ENCODE measurements at regions not wholly inside any gene's neighbourhood (a gene's known extent, or its start where the extent isn't known, plus 50 kb on each side); places are given as distances from the start of the nearest gene placed in this dataset.

DNA sequence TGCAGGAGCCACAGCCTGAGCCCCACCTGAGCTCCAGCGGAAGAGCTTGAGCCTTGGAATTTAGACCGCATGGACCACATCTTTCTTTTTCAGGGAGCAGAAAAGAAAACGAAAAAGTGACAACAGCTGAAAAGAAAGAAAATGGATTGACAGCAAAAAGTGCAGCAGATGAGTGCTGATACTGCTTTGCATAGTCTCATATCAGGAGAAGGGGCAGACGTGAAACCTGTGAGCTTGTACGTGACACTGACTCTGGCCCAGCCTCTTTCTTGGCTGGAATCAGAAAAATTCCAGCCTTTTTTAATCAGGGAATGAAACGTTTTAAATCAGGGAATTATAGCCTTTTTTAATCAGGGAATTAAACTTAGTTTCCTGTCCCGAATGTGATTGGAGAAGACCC is 1296.5 kb downstream of the TMEM121 start:
- TF ChIP-seq, protein P1, sequence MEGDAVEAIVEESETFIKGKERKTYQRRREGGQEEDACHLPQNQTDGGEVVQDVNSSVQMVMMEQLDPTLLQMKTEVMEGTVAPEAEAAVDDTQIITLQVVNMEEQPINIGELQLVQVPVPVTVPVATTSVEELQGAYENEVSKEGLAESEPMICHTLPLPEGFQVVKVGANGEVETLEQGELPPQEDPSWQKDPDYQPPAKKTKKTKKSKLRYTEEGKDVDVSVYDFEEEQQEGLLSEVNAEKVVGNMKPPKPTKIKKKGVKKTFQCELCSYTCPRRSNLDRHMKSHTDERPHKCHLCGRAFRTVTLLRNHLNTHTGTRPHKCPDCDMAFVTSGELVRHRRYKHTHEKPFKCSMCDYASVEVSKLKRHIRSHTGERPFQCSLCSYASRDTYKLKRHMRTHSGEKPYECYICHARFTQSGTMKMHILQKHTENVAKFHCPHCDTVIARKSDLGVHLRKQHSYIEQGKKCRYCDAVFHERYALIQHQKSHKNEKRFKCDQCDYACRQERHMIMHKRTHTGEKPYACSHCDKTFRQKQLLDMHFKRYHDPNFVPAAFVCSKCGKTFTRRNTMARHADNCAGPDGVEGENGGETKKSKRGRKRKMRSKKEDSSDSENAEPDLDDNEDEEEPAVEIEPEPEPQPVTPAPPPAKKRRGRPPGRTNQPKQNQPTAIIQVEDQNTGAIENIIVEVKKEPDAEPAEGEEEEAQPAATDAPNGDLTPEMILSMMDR (IDR thresholded peaks at IDR 0.05; ENCODE audit: low read depth, low read length) = no peak
- no peak overlapping the region for H3K4me3 ChIP-seq (ENCODE audit: low read depth, low read length)

GRCh38 chr14:106823552-106823951 is 1297.2 kb downstream of the TMEM121 start:
- TF ChIP-seq, protein P1 (IDR thresholded peaks at IDR 0.05; ENCODE audit: low read depth, low read length) = no peak
- H3K4me3 ChIP-seq (ENCODE audit: low read depth, low read length) = no peak overlapping the region

GRCh38 chr14:106826833-106827369 is 1300.5 kb downstream of the TMEM121 start:
- TF ChIP-seq, protein P1 (IDR thresholded peaks at IDR 0.05; ENCODE audit: low read depth, low read length) = no peak
- no peak overlapping the region for H3K4me3 ChIP-seq (ENCODE audit: low read depth, low read length)

DNA sequence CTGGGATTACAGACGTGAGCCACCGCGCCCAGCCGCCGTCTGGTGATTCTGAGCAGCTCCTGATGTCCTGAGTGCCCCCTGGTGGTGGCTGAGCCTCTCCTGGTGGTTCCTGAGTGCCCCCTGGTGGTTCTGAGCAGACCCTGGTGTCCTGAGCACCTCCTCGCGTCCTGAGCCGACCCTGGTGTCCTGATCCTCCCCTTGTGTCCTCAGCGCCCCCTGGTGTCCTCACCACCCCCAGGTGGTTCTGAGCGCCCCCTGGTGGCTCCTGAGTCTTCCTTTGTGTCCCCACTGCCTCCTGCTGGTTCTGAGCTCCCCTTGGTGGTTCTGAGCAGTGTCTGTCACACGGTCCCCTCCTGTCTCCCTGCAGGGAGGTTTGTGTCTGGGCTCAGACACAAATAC is 1304.9 kb downstream of the TMEM121 start:
- TF ChIP-seq, protein P1 (IDR thresholded peaks at IDR 0.05; ENCODE audit: low read depth, low read length) = 0 out of 2 replicates have a peak, but pooled peaks have one; percentile 7
- H3K4me3 ChIP-seq (ENCODE audit: low read depth, low read length) = no peak overlapping the region

DNA sequence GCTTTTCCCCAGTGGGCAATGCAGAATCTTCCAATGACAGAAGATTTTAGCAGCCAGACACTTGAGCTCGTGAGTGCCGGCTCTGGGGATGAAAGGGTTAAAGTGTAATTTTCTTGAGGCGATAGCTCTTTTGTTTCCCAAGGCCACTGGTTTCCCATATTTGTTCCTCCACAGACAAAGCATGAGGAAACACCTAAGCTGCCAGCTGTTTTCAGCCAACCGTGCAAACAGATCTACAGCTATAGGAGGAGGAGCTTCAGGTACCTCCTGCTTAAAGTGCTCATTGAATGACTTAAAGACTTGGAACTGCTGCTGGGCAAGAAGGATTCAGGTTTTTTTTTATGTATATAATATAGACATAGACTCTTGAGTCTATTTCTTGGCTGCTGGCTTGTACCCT is 1311.5 kb downstream of the TMEM121 start:
- TF ChIP-seq, protein P1 (IDR thresholded peaks at IDR 0.05; ENCODE audit: low read depth, low read length) = no peak
- H3K4me3 ChIP-seq (ENCODE audit: low read depth, low read length) = no peak overlapping the region

DNA sequence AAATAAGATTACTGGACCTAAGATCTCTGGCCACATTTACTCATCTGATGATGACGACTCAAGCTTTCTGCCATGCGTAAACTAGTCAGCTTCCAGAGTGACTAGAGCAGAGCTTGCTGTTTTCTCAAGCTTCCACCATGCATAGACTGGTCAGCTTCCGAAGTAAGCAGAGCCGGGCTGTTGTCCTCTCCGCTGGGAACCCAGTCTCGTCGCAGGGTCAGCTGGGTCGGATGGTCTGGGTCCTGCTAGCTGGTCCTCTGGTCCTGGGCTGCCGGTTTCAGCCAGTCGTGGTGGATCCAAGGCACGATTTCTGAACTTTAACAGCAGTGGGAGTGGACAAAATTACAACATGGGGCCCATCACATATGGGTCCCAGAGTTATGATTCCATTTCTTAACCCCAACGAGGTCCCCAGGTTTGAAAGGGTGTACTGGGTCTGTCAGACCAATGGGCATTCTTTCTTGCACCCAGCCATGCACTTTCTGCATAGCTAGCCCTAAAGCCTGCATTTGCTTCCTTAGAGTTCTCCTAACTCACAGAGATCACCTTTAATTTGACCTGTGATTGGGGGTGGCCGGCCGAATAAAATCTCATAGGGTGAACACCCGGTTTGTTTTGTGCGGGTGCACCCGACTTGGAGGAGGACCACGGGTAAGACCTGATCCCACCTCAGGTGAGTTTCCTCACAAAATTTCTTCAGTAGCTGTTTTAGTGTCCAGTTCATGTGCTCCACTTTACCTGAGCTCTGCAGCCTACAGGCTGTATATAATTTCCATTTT is 1312.8 kb downstream of the TMEM121 start:
- TF ChIP-seq, protein P1 (IDR thresholded peaks at IDR 0.05; ENCODE audit: low read depth, low read length) = no peak
- no peak overlapping the region for H3K4me3 ChIP-seq (ENCODE audit: low read depth, low read length)

DNA sequence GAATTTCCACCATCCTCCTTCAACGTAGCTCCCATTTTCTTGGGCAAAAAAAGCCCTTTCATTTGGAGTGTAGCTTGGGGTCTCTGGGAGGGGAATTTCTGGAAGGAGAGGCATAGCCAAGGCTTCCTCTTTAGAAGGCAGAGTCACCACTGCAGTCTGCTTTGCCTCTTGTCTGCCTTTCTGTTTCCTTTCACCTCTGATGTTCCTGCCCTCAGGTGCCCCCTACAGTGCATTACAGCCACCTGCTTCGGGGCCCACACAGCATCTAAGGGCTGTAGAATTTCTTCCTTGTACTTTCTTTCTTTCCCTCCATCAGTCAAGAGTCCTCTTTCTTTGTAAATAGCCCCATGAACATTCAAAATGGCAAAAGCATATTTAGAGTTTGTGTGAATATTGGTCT is 1313.9 kb downstream of the TMEM121 start:
- TF ChIP-seq, protein P1 (IDR thresholded peaks at IDR 0.05; ENCODE audit: low read depth, low read length) = no peak

More for the DNA sequence above, 1313.9 kb downstream of the TMEM121 start:
- H3K4me3 ChIP-seq (ENCODE audit: low read depth, low read length) = no peak overlapping the region
